Stimulated activated CD8-positive, alpha-beta memory T cell treated with anti-CD3 and anti-CD28 coated beads, Interleukin-15, amount 100 ng/mL, for 48 hours (primary cell): ENCODE measurements at regions not wholly inside any gene's neighbourhood (a gene's known extent, or its start where the extent isn't known, plus 50 kb on each side); places are given as distances from the start of the nearest gene placed in this dataset.

ENCODE experiments used
- DNase-seq, 2 donors: peaks; one replicate each; pipeline ENCODE4 v3.0.0-alpha.2; 2020; ENCODE audit warnings: low read depth in 2 of 2

GRCh38 chr2:128493880-128494279, 175.2 kb upstream of the HS6ST1 start:
- no peak for DNase-seq

GRCh38 chr2:128494307-128494639, 175.6 kb upstream of the HS6ST1 start:
- no peak for DNase-seq

GRCh38 chr2:128494640-128495321, 176.1 kb upstream of the HS6ST1 start:
- no peak for DNase-seq

- DNase-seq = no peak
These were observed 177.4 kb upstream of the HS6ST1 start for GRCh38 chr2:128495996-128496547.

GRCh38 chr2:128496700-128497099, 178.0 kb upstream of the HS6ST1 start:
- no peak for DNase-seq

- no peak for DNase-seq
These were observed 178.8 kb upstream of the HS6ST1 start for GRCh38 chr2:128497461-128497860.

- DNase-seq = no peak
These were observed 179.4 kb upstream of the HS6ST1 start for GRCh38 chr2:128498086-128498485.

GRCh38 chr2:128498589-128498988, 179.9 kb upstream of the HS6ST1 start:
- no peak for DNase-seq

GRCh38 chr2:128499367-128500137, 180.9 kb upstream of the HS6ST1 start:
- no peak for DNase-seq

GRCh38 chr2:128500138-128500800, 181.6 kb upstream of the HS6ST1 start:
- no peak for DNase-seq

GRCh38 chr2:128501006-128501690, 182.5 kb upstream of the HS6ST1 start:
- DNase-seq = no peak

- DNase-seq = no peak
These were observed 183.0 kb upstream of the HS6ST1 start for GRCh38 chr2:128501700-128502099.

GRCh38 chr2:128502200-128502599, 183.5 kb upstream of the HS6ST1 start:
- DNase-seq = no peak

GRCh38 chr2:128502638-128503246, 184.1 kb upstream of the HS6ST1 start:
- DNase-seq = no peak

- DNase-seq = no peak
These were observed 185.0 kb upstream of the HS6ST1 start for GRCh38 chr2:128503399-128504245.

GRCh38 chr2:128504246-128505149, 185.8 kb upstream of the HS6ST1 start:
- no peak for DNase-seq

- DNase-seq = no peak
These were observed 186.5 kb upstream of the HS6ST1 start for GRCh38 chr2:128505150-128505490.

- DNase-seq = no peak
These were observed 187.2 kb upstream of the HS6ST1 start for GRCh38 chr2:128505575-128506526.

- no peak for DNase-seq
These were observed 187.9 kb upstream of the HS6ST1 start for GRCh38 chr2:128506534-128506933.
